BE2C (cell line): ENCODE measurements at regions not wholly inside any gene's neighbourhood (a gene's known extent, or its start where the extent isn't known, plus 50 kb on each side); places are given as distances from the start of the nearest gene placed in this dataset.

Experiments
- DNase-seq: peaks from one replicate; pipeline ENCODE4 v3.0.0-alpha.2; 2020
- H3K27me3 ChIP-seq: fragments of 250-450 bp; sonication (Bioruptor Pico); 2 replicates; pipeline ENCODE4 v1.5.1; 2020; ENCODE audit warnings: mild to moderate bottlenecking
- H3K36me3 ChIP-seq: fragments of 250-450 bp; sonication (Bioruptor Pico); 2 replicates; pipeline ENCODE4 v1.5.1; 2020; ENCODE audit warnings: mild to moderate bottlenecking
- H3K4me1 ChIP-seq: fragments of 250-450 bp; sonication (Bioruptor Pico); 2 replicates; pipeline ENCODE4 v1.5.1; 2020
- H3K4me3 ChIP-seq: 2 replicates; pipeline ENCODE4 v1.5.1; 2011; ENCODE audit warnings: low read depth, low read length
- H3K9me3 ChIP-seq: fragments of 250-450 bp; sonication (Bioruptor Pico); 2 replicates; pipeline ENCODE4 v1.5.1; 2020
- CTCF ChIP-seq: IDR thresholded peaks from 2 replicates; pipeline ENCODE4 v1.5.1; 2012; ENCODE audit warnings: mild to moderate bottlenecking, low read depth, low read length

- Histone ChIP-seq H3K36me3 (no peaks in the 10 kb centered on the region), H3K9me3 (no peaks in the 10 kb centered on the region), H3K4me3 (no peak overlapping the region), H3K27me3 (no peaks in the 10 kb centered on the region), H3K4me1 (no peaks in the 10 kb centered on the region)
- no peak for TF ChIP-seq CTCF
- DNase-seq, result no peak
Measured at GRCh38 chr16:10333321-10334032, 52.4 kb upstream of the ATF7IP2 start.

- TF ChIP-seq CTCF, result no peak
- H3K36me3 ChIP-seq, result no peaks in the 10 kb centered on the region
Measured at GRCh38 chr16:10335681-10336080, 50.2 kb upstream of the ATF7IP2 start.

More at GRCh38 chr16:10335681-10336080, 50.2 kb upstream of the ATF7IP2 start:
- Histone ChIP-seq H3K4me3 (no peak overlapping the region), H3K27me3 (no peaks in the 10 kb centered on the region), H3K4me1 (no peaks in the 10 kb centered on the region), H3K9me3 (no peaks in the 10 kb centered on the region; the same call in 1 of the 2 replicates)
- no peak for DNase-seq
